ENCODE measurements at regions not wholly inside any gene's neighbourhood (a gene's known extent, or its start where the extent isn't known, plus 50 kb on each side); places are given as distances from the start of the nearest gene placed in this dataset.

DNA sequence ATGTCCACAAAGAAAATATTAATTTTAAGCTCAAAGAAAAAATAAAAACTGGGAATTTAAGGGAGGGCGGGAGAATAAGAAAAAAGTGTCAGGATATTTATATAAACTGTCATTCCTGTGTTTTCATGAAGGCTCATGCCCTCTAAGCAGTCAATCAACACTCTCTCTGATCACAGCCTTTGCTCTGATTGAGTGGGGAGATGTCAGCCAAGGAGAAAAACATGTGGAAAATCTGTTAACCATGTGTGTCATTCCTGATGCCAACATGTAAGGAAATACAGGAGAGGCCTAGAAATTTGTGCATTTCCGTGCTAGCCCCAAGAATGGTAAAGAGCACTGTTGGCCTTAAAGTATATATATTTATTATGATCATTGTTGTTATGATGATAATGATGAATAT lies 137.9 kb upstream of the IRX5 start:
- H3K27me3 ChIP-seq (ENCODE audit: control insufficient read depth, insufficient read depth, low read length, poor library complexity, severe bottlenecking) = no peaks in the 10 kb centered on the region
- H3K4me3 ChIP-seq (ENCODE audit: insufficient read depth, low read depth, low read length) = no peak overlapping the region
- no peaks in the 10 kb centered on the region for H3K4me1 ChIP-seq (ENCODE audit: control insufficient read depth, insufficient read depth, low read length)
- H3K36me3 ChIP-seq (ENCODE audit: control insufficient read depth, insufficient read depth, low read length) = no peaks in the 10 kb centered on the region
- 86 to 100% methylated on average over 2 of the region's 2 CpGs for WGBS, 2 experiments
- no peaks in the 10 kb centered on the region for H3K9me3 ChIP-seq (ENCODE audit: control insufficient read depth, low read length)
- H3K27ac ChIP-seq (ENCODE audit: insufficient read depth, low read depth, low read length, poor library complexity, severe bottlenecking) = no peak overlapping the region

DNA sequence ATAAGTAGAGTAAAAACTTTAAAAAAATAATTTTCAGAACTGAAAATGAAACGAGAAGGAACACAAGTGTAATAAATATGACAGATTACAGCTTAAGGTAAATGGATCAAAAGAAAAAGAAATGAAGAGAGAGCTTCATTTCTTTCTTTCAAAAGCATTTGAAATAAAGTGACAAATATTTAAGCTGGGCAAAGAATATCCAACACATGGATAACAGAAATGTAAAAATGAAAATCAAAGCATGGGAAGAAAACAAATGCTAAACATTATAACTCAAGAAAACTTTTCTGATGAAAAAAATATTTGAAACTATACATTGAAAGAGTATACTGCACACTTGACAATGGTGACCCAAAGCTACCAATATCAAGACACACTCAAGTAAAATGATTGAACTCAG lies 143.6 kb upstream of the IRX5 start:
- no peak overlapping the region for H3K4me3 ChIP-seq (ENCODE audit: insufficient read depth, low read depth, low read length)
- no peaks in the 10 kb centered on the region for H3K9me3 ChIP-seq (ENCODE audit: control insufficient read depth, low read length)
- 94% methylated on average over 1 of the region's 1 CpG; no CpG with 5 or more reads in 1 of the 2 experiments for WGBS, 2 experiments
- no peaks in the 10 kb centered on the region for H3K4me1 ChIP-seq (ENCODE audit: control insufficient read depth, insufficient read depth, low read length)
- H3K36me3 ChIP-seq (ENCODE audit: control insufficient read depth, insufficient read depth, low read length) = no peaks in the 10 kb centered on the region
- no peaks in the 10 kb centered on the region for H3K27me3 ChIP-seq (ENCODE audit: control insufficient read depth, insufficient read depth, low read length, poor library complexity, severe bottlenecking)
- H3K27ac ChIP-seq (ENCODE audit: insufficient read depth, low read depth, low read length, poor library complexity, severe bottlenecking) = no peak overlapping the region

DNA sequence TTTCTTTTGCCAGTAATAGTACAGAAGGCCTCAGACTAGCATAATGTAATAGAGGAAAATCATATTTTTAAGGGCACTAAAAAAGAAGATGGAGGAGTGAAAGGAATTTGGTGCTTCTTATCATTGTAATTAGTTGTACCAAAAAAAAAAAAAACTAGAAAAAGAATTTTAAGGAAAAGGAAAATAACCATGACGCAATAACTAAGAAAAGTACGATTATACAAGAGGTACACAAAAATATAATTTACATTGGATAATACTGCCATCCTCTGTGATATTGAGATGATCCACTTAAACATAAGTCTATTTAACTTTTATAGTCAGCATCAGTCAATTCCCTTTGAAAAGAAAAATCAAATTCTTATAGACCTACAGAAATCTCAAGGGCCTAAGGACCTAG lies 146.7 kb upstream of the IRX5 start:
- Histone ChIP-seq H3K9me3 (ENCODE audit: control insufficient read depth, low read length) (no peaks in the 10 kb centered on the region), H3K4me1 (ENCODE audit: control insufficient read depth, insufficient read depth, low read length) (no peaks in the 10 kb centered on the region), H3K36me3 (ENCODE audit: control insufficient read depth, insufficient read depth, low read length) (no peaks in the 10 kb centered on the region), H3K27ac (ENCODE audit: insufficient read depth, low read depth, low read length, poor library complexity, severe bottlenecking) (no peak overlapping the region), H3K27me3 (ENCODE audit: control insufficient read depth, insufficient read depth, low read length, poor library complexity, severe bottlenecking) (no peaks in the 10 kb centered on the region), H3K4me3 (ENCODE audit: insufficient read depth, low read depth, low read length) (no peak overlapping the region)
- WGBS, 2 experiments = 90% methylated on average over 2 of the region's 2 CpGs; no CpG with 5 or more reads in 1 of the 2 experiments

DNA sequence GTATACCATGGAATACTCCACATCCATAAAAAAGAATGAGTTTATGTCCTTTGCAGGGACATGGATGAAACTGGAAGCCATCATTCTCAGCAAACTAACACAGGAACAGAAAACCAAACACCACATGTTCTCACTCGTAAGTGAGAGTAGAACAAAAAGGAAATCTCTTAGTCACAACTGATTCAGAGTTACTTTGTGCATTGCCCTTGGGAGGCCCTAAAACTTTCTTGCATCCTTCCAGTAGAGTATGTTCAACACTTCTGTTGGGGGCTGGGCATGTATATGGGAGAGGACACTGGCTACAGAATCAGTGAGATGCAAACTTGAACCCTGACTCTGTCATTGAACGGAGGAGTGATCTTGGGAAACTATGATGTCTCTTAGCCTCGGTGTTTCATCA lies 147.4 kb upstream of the IRX5 start:
- Histone ChIP-seq H3K4me1 (ENCODE audit: control insufficient read depth, insufficient read depth, low read length) (no peaks in the 10 kb centered on the region), H3K4me3 (ENCODE audit: insufficient read depth, low read depth, low read length) (no peak overlapping the region), H3K27me3 (ENCODE audit: control insufficient read depth, insufficient read depth, low read length, poor library complexity, severe bottlenecking) (no peaks in the 10 kb centered on the region), H3K36me3 (ENCODE audit: control insufficient read depth, insufficient read depth, low read length) (no peaks in the 10 kb centered on the region), H3K27ac (ENCODE audit: insufficient read depth, low read depth, low read length, poor library complexity, severe bottlenecking) (no peak overlapping the region), H3K9me3 (ENCODE audit: control insufficient read depth, low read length) (no peaks in the 10 kb centered on the region)
- WGBS, 2 experiments = 94 to 98% methylated on average over 3 of the region's 3 CpGs

DNA sequence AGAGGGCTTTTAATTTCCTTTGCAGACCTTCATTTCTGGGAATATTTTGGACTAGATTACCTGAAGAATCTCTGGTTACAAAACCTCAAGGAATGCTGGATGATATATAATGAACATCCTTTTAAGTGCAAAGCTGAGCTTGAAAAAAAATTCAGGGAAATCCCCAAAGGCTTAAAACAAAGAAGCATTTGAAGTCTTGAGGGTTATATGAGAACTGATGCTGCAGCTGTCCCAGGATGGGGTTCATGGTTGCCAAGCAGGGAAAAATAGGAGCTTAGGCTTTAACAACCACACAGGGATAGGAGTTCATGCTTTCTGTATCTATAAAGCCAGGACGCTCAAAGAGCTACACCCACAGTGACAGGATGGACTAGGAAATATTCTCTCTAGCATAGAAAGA lies 150.4 kb upstream of the IRX5 start:
- H3K27ac ChIP-seq (ENCODE audit: insufficient read depth, low read depth, low read length, poor library complexity, severe bottlenecking) = no peak overlapping the region

DNA sequence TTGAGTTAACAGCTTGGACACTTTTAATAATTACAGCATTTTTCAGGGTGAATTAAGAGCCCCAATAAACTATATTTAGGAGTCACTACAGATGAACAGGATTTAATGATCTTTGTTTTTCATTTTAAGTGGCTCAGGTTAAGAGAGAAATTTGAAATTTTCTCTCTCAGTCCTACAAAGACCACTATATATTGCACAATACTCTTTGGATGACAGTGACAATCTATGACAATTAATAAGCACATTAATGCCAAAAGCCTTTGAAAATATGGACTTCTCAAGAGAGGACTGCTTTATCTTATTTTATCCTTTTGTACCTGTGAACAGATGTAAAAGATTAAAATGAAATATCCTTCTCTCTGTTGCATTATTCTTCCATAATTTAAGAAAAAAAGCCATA lies 151.1 kb upstream of the IRX5 start:
- no peak overlapping the region for H3K27ac ChIP-seq (ENCODE audit: insufficient read depth, low read depth, low read length, poor library complexity, severe bottlenecking)
- H3K27me3 ChIP-seq (ENCODE audit: control insufficient read depth, insufficient read depth, low read length, poor library complexity, severe bottlenecking) = no peaks in the 10 kb centered on the region
- H3K36me3 ChIP-seq (ENCODE audit: control insufficient read depth, insufficient read depth, low read length) = no peaks in the 10 kb centered on the region
- H3K9me3 ChIP-seq (ENCODE audit: control insufficient read depth, low read length) = no peaks in the 10 kb centered on the region
- H3K4me3 ChIP-seq (ENCODE audit: insufficient read depth, low read depth, low read length) = no peak overlapping the region
- H3K4me1 ChIP-seq (ENCODE audit: control insufficient read depth, insufficient read depth, low read length) = no peaks in the 10 kb centered on the region

More for the DNA sequence above, 150.4 kb upstream of the IRX5 start:
- Histone ChIP-seq H3K27me3 (ENCODE audit: control insufficient read depth, insufficient read depth, low read length, poor library complexity, severe bottlenecking) (no peaks in the 10 kb centered on the region), H3K9me3 (ENCODE audit: control insufficient read depth, low read length) (no peaks in the 10 kb centered on the region), H3K4me3 (ENCODE audit: insufficient read depth, low read depth, low read length) (no peak overlapping the region), H3K4me1 (ENCODE audit: control insufficient read depth, insufficient read depth, low read length) (no peaks in the 10 kb centered on the region), H3K36me3 (ENCODE audit: control insufficient read depth, insufficient read depth, low read length) (no peaks in the 10 kb centered on the region)
- 80 to 88% methylated on average over 1 of the region's 1 CpG for WGBS, 2 experiments

DNA sequence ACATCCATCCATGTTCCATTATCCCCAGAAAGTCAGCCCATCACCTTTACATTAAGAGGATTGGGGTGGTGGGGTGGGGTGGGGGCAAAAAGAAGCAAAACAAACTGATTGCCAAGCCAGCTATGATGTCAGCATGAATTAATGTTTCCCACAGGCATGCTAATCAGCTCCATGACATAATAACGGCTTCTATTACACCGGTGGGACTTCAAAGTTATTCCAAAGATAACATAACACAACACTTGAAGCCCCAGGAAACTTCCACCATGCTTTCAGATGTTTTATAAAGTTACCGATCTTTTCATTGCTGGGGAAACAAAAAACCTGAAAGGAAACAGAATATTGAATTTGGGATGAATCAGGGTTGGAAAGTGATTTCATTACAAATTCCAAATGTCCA lies 155.9 kb upstream of the IRX5 start:
- no peaks in the 10 kb centered on the region for H3K27me3 ChIP-seq (ENCODE audit: control insufficient read depth, insufficient read depth, low read length, poor library complexity, severe bottlenecking)
- no peak overlapping the region for H3K4me3 ChIP-seq (ENCODE audit: insufficient read depth, low read depth, low read length)
- no peak overlapping the region for H3K27ac ChIP-seq (ENCODE audit: insufficient read depth, low read depth, low read length, poor library complexity, severe bottlenecking)
- H3K9me3 ChIP-seq (ENCODE audit: control insufficient read depth, low read length) = no peaks in the 10 kb centered on the region
- WGBS, 2 experiments = 92% methylated on average over 3 of the region's 3 CpGs
- H3K36me3 ChIP-seq (ENCODE audit: control insufficient read depth, insufficient read depth, low read length) = no peaks in the 10 kb centered on the region
- no peaks in the 10 kb centered on the region for H3K4me1 ChIP-seq (ENCODE audit: control insufficient read depth, insufficient read depth, low read length)

DNA sequence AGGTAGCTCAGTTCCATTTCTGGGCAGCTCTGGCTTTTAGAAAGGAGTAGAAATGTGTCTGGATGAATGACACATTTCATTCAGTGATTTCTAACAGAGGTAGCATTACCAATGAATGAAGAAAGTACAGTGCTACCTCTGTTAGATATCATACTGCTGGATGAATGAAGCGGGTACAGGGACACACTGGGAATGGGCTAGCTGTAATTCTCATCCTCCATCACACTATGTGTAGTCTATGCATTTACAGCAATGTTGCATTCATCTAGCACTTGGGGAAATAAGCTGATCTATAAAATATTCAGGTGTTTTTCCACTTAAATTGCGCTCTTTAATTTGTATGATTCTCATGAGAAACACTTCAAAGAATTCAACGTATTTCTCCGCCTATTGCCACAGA lies 158.3 kb upstream of the IRX5 start:
- WGBS, 2 experiments = 95 to 97% methylated on average over 4 of the region's 4 CpGs
- Histone ChIP-seq H3K27me3 (ENCODE audit: control insufficient read depth, insufficient read depth, low read length, poor library complexity, severe bottlenecking) (no peaks in the 10 kb centered on the region), H3K9me3 (ENCODE audit: control insufficient read depth, low read length) (no peaks in the 10 kb centered on the region), H3K36me3 (ENCODE audit: control insufficient read depth, insufficient read depth, low read length) (no peaks in the 10 kb centered on the region), H3K4me3 (ENCODE audit: insufficient read depth, low read depth, low read length) (no peak overlapping the region), H3K4me1 (ENCODE audit: control insufficient read depth, insufficient read depth, low read length) (no peaks in the 10 kb centered on the region), H3K27ac (ENCODE audit: insufficient read depth, low read depth, low read length, poor library complexity, severe bottlenecking) (no peak overlapping the region)

DNA sequence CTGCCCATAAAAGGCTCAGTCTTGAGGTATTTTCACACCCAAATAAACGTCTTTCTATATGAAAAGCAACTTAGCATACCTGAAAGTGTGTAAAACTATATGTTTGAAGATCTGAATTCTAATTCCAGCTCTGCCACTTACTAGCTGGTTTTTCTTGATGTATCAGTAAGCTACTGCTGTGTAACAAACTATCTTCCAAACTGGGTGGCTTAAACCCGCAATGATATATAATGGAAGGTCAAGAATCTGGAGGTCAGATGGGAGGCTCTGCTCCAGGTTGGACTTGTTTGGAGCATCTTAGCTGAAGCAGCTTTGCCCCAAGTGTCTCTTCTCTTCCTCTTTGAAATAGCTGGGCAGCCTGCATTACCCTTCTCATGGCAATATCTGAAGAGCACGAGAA lies 164.3 kb upstream of the IRX5 start:
- no peaks in the 10 kb centered on the region for H3K4me1 ChIP-seq (ENCODE audit: control insufficient read depth, insufficient read depth, low read length)
- H3K36me3 ChIP-seq (ENCODE audit: control insufficient read depth, insufficient read depth, low read length) = no peaks in the 10 kb centered on the region
- H3K9me3 ChIP-seq (ENCODE audit: control insufficient read depth, low read length) = no peaks in the 10 kb centered on the region
- 88 to 92% methylated on average over 2 to 3 of the region's 3 CpGs for WGBS, 2 experiments
- no peak overlapping the region for H3K4me3 ChIP-seq (ENCODE audit: insufficient read depth, low read depth, low read length)
- no peaks in the 10 kb centered on the region for H3K27me3 ChIP-seq (ENCODE audit: control insufficient read depth, insufficient read depth, low read length, poor library complexity, severe bottlenecking)
- no peak overlapping the region for H3K27ac ChIP-seq (ENCODE audit: insufficient read depth, low read depth, low read length, poor library complexity, severe bottlenecking)

DNA sequence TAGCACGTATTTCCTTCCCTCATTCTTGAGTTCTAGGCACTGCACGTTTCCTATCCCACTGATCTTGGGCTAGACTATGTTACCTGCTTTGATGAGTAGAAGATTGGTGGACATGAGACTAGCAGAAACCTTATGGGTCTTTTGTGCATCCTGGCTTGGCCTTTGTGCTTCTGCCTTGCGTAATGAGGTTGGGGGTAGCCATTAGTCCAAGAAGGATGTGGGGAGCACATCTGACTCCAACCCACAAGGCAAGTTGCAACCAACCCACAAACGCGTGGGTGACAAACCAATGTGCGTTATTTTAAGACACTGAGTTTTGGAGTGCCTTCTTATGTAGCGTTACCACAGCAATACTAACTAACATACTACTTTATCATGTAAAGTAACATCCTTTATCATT lies 180.4 kb upstream of the IRX5 start:
- H3K27me3 ChIP-seq (ENCODE audit: control insufficient read depth, insufficient read depth, low read length, poor library complexity, severe bottlenecking) = no peaks in the 10 kb centered on the region
- H3K36me3 ChIP-seq (ENCODE audit: control insufficient read depth, insufficient read depth, low read length) = no peaks in the 10 kb centered on the region
- no peak overlapping the region for H3K4me3 ChIP-seq (ENCODE audit: insufficient read depth, low read depth, low read length)
- WGBS, 2 experiments = 95% methylated on average over 7 of the region's 7 CpGs
- no peak overlapping the region for H3K27ac ChIP-seq (ENCODE audit: insufficient read depth, low read depth, low read length, poor library complexity, severe bottlenecking)
- no peaks in the 10 kb centered on the region for H3K9me3 ChIP-seq (ENCODE audit: control insufficient read depth, low read length)
- no peaks in the 10 kb centered on the region for H3K4me1 ChIP-seq (ENCODE audit: control insufficient read depth, insufficient read depth, low read length)

DNA sequence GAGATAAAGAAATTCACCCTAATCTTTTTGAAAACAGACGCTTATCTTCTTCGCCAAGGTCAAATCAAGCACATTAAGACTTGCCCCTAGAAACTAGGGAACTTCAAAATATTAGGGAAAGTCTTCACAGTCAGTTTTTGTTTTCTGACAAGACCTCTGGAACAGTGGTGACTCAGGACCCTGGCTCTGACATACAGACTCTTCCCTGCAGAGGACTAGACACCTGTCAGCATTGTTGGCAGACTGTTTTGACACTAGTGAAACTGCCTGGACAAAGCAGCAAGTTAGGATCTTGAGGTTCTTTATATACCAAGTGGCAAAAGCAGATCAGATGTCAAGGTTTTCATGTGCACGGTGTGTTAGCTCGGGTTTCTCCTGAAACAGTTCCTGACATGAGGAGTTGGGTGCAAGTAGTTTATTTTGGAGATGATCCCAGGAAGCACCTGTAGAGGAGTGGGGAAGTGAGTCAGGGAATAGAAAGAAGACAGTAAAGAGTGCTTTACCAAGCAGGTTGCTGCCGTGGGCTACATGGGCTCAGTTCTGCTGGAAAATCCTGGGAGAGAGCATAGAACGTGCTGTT lies 182.0 kb upstream of the IRX5 start:
- no peaks in the 10 kb centered on the region for H3K36me3 ChIP-seq (ENCODE audit: control insufficient read depth, insufficient read depth, low read length)
- no peak overlapping the region for H3K27ac ChIP-seq (ENCODE audit: insufficient read depth, low read depth, low read length, poor library complexity, severe bottlenecking)
- WGBS, 2 experiments = 95 to 96% methylated on average over 6 of the region's 6 CpGs
- H3K27me3 ChIP-seq (ENCODE audit: control insufficient read depth, insufficient read depth, low read length, poor library complexity, severe bottlenecking) = no peaks in the 10 kb centered on the region
- no peaks in the 10 kb centered on the region for H3K4me1 ChIP-seq (ENCODE audit: control insufficient read depth, insufficient read depth, low read length)
- no peak overlapping the region for H3K4me3 ChIP-seq (ENCODE audit: insufficient read depth, low read depth, low read length)
- H3K9me3 ChIP-seq (ENCODE audit: control insufficient read depth, low read length) = no peaks in the 10 kb centered on the region

All from ectodermal cell (in vitro differentiated cells).